GM18507 (cell line): ENCODE measurements at regions not wholly inside any gene's neighbourhood (a gene's known extent, or its start where the extent isn't known, plus 50 kb on each side); places are given as distances from the start of the nearest gene placed in this dataset.

Experiments
- DNase-seq: peaks from one replicate; pipeline ENCODE4 v3.0.0; 2011; ENCODE audit warnings: low read depth; ENCODE audit not compliant: insufficient read length; ENCODE audit errors: extremely low spot score
- FAIRE-seq: peaks from 2 replicates; lab custom pipeline; 2011; peaks lifted over from hg19 to GRCh38; lab: Jason Lieb, UNC

DNA sequence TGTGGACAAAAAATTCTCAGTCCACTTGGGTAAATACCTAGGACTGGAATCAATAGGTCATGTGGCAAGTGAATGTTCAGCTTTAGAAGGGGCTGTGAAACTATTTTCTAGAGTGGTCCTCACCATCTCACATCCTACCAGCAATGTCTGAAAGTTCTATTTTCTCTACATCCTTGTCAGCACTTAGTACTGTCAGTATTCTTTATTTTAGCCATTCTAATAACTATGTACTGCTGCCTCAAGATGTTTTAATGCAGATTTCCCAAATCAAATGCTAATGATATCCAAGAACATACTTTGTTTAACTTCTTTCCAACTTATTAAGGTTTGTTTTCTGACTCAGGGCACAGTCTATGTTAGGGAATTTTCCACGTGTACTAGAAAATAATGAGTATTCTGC, 317.0 kb downstream of the BRD1 start:
- DNase-seq (no peak), FAIRE-seq (no peak)

DNA sequence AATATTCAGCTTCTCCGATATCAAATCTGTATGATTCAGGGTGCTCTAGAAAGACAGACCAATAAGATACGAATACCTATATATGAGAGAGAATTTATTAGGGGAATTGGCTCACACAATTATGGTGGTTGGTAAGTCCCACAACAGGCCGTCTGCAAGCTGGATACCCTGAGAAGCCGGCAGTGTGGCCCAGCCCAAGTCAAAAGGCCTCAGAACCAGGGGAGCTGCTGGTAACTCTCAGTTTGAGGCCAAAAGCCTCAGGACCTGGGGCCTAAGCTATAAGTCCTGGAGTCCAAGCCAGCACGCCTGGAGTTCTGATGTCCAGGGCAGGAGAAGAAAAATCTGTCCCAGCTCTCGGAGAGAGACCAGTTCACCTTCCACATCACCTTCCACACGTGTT, 318.7 kb downstream of the BRD1 start:
- no peak for FAIRE-seq
- no peak for DNase-seq

DNA sequence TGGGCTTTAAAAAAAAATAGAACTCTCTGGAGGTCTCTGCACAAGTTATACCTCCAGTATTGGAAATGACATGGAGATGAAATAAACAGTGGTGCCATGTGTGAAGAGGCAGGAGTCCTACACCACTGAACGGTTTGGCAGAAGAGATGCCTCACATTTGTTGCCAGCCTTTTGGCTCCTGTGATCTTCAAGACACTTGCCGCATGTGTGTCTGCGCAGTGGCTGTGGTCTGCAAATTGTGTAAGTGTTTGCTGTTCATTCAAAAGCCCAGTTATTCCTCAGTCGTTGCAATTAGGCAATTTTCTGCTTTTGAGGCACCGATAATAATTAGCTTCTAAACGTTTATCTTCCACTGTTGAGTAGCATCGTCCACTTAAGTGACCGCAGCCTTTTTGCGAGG, 319.1 kb downstream of the BRD1 start:
- no peak for FAIRE-seq

DNA sequence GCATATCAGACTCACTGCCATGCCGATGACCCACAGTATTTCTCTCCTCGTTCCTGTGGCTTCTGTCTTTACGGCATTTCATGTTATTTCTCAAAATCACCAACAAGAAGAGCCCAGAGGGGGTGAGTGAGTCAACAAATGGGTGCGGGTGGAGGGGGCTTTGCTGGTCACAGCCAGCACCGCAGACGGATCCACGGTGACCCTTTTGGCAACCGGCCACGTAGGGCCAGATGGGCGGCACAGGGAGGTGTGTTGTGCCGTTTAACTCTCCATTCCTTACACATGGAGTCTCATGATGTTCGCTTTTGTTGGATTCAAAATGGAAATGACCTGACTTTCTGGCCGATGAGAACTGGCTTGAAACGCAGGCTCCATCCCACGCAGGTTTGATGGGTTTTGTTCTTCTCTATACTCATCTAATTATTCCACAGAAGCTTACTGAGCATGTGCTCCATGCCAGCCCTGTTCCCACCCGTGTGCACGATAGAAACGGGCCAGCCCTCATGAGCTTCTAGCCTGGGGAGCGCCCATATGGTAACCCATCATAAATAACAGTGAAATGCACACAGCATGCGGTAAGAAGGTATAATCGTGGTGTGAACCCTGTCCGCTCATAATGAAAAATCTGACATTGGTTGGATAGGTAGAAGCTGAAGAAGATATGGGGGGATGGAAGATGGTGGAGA, 319.9 kb downstream of the BRD1 start:
- no peak for DNase-seq
- FAIRE-seq: no peak

More for the DNA sequence above, 319.1 kb downstream of the BRD1 start:
- no peak for DNase-seq

DNA sequence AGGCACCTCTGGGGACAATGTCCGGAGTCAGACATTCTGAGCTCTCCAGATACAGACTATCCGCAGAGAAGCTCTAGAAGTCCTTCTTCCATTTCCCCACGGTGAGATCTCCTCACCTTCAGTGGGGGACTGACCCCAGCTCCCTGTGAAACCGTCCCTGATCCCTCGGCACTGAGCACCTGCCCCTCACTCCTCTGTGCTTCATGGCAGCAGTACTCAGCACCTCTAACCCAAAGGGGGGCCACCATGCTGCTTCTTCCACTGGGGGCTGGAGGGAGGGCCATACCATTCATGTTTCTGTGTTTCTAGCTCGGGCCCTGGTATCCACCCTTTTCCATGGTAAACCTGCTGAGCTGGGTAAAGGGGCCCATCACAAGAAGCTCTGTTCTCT, 321.7 kb downstream of the BRD1 start:
- DNase-seq: no peak
- FAIRE-seq: no peak

DNA sequence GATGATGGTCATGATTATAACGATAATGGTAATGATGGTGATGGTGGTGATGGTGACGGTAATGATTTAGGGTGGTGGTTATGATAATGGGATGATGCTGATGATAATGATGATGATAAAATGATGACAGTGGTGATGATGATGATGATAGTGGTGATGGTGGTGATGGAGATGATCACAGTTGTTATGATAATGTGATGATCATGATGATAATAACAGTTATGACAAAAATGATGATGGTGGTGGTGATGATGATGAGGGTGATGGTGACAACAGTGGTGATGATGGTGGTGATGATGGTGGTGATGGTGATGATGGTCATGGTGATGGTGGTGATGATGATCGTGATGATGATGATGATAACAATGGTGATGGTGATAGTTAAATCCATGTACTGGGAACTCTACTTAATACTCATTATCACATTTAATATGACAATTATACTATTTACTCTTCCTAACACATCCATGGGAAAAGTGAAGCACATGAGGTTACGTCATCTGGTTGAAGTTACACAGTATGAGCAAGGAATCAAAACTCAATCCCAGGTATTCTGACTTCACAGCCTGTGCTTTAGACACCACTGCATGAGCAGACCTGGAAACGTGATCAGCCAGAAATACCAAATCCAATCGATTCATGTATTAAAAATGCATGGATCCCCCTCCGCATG, 322.2 kb downstream of the BRD1 start:
- FAIRE-seq (no peak), DNase-seq (no peak)

DNA sequence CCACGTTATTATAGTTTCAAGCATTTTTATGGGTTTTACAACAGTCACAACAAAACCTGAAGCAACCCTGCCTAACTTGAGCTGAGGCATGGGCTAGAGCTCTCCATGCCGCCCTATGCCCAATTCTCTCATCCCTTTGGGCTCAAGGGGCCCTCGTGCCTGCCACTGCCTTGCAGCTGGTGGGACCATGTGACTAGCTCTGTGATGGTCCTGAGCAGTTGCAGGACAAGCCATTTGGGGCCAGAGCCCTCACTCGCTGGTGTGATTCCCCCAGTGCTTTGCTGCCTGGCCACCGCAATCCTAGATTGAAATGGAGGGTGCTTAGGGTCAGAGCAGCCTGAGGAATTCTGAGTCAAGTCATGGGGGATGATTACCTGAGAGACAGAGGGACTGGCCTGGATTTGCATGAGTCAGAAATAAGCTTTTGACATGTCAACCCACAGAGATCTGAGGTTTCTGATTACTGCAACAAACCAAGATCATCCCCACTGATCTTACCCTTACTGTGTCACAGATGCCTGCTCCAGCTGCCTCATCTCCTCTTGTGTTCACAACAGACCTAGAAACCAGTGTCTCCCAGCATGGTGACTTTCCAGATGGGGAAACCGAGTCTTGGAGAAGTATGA, 323.7 kb downstream of the BRD1 start:
- FAIRE-seq (peak; percentile 24), DNase-seq (no peak)

DNA sequence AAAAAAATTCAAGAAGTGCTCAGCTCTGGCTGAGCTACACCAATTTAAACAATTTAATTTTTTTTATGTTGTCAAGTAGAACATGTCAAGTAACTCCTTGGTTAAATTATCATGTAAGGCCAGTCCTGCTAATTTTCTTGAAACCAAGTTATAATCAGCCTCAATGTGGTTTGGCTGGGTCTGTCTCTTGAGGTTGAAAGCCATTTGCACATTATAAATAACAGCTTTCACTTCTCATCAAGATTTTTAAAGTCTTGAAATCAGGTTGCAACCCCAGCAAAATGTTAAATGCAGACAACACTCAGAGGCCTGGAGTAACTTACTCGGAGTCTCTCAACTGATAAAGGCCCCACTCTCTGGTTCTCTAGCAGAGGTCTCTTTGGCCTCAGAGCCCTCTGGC, 324.4 kb downstream of the BRD1 start:
- DNase-seq: no peak
- no peak for FAIRE-seq

DNA sequence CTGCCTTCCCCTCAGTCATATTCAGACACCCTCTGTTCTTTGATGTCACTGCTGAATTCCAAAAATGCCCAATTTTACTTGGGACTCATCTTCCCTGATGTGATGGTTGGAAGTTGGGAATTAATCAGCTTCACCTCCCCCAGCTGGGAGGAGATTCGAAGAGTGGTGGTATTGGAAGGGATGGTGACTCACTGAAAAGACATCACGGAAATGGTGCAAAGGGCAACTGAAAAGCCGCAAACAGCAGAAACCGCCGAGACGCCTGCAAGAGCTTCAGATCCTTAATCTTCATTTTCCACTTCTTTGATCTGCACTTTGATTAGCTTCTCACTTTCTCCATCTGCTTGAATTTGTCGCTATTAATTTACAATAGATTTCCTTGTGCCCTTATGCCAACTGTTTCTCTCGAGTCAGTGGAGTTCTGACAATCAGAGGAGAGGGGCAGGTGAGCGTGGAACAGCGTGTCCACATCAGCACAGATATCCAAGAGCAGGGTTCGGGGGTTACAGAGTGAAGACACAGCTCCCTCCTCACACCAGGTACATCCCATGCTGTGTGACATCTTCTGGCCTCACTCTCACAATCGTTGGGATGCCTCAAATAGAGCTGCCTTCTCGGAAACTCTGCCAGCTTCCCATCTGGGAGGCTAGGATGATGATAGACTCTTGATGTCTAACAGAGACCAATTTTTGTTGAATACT, 325.4 kb downstream of the BRD1 start:
- FAIRE-seq: no peak
- no peak for DNase-seq

DNA sequence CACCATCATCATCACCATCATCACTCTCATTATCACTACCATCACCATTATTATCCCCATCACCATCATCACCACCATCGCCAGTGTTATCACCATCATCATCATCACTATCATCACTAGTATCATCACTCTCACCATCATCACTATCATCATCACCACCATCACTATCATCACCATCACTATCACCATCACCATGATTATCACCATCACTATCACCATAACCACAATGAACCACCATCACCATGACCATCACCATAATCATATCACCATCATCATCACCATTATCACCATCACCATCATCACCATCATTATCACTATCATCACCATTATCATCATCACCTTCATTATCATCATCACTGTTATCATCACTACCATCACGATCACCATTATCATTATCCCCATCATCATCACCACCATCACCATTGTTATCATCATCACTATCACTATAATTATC, 326.7 kb downstream of the BRD1 start:
- DNase-seq (no peak), FAIRE-seq (no peak)

DNA sequence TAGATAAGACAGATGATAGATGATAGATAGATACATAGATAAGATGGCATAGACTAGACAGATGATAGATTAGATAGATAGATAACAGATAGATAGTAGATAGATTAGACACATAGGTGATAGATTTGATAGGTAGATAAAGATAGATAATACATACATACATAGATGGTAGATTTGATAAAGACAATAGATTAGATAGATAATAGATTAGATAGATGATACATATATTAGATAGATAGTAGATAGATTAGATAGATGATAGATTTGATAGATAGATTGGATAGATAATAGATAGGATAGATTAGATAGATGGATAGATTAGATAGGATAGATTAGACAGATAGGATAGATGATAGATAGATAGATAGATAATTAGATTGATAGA, 327.6 kb downstream of the BRD1 start:
- FAIRE-seq (no peak), DNase-seq (no peak)

DNA sequence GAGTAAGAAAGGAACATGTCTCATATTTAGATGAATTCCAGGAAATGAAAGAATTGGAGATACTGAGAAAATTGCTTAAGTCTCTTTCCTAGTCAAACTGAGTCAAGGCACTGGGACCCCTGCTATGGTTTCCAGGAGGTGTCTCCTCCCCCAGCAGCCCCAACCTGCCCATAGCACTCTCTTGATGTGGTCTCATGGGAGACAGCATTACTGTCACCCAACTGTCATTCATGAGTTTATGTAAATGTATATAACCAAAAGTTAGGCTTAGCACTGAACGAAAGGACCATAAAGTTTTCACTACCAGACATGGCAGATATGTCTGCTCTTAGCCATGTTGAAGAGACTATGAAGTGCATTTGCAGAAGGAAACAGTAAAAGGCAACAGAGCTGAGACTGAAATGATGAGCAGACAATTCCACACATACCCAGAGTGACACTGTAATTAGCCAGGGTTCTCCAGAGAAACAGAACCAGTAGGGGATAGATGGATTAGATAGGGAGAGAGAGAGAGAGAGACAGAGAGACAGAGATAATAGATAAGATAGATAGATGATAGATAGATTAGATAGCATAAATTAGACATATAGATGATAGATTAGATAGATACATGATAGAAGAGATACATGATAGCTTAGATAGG, 328.1 kb downstream of the BRD1 start:
- FAIRE-seq (no peak), DNase-seq (no peak)

DNA sequence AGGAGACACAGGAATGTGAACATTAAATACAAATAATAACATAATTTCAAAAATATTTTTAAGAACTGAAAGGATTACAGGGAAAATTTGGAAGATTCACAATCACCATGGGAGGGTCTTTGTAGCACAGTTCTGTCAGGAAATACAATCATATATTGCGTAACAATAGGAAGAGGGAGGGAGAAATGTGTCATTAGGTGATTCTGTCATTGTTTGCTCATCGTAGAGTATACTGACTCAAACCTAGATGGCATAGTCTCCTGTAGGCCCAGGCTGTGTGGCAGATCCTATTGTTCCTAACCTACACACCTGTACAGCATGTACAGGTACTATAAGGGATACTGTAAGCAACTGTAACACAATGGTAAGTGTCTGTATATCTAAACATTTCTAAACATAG, 330.4 kb downstream of the BRD1 start:
- DNase-seq: no peak

DNA sequence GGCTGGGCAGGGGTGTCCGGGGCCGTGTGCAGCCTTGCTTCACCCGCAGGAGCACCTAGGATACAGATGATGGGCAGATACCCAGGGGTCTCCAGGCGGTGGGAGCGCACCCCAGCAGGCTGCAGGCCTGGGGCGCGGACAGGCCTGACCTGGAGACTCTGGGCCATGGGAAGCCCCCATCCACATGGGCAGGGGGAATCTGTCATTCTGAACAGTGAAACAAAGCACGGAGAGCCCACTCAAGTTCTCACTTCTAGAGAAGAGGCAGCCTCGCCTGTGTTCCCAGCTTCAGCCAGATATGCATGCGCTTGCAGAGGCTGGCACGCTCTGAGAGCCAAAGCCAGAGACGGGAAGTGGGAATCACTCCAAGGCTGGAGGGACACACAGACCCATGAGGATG, 333.1 kb downstream of the BRD1 start:
- FAIRE-seq (no peak), DNase-seq (no peak)

More for the DNA sequence above, 330.4 kb downstream of the BRD1 start:
- no peak for FAIRE-seq

DNA sequence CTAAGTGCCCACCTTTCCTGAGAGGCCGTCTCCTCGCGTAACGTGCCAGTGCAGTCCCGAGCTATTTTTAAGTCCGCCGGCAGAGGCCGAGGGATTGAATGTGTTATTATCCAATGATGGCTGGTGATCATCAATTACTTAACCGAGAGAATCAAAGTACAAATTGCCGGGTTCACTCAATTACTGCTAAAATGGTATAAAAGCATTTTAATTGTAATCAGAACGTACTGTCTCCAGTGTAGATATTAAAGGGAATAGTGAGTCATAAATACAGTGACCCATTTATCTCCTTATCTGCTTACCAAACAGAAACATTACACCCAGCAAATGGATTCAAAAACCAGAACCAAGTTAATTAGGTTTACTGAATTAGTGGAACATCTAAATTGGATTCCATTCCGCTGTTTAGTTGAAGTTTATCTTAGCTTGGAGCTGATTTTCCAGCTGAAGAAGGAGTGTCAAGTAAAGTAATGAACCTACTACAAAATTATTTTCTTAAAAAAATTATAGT, 334.9 kb downstream of the BRD1 start:
- DNase-seq: no peak
- no peak for FAIRE-seq

DNA sequence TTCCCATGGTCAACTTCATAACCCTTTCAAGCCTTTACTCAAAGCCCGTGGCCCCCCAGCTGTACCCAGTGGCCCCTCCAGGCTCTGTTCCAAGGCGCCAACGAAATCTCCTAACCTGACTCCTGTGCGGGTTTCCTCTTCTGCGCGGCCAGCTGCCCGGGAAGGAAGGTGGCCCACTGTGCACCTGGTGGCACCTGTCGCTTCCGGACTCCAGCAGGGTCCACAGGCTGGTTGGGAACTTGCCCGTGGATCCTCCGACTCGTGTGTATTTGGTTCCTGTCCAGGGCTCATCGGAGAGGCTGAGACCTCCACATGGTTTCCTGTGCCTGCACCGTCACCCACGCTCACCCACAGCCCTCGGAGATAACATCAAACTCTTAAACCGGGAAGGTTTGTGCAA, 335.4 kb downstream of the BRD1 start:
- no peak for DNase-seq
- no peak for FAIRE-seq

DNA sequence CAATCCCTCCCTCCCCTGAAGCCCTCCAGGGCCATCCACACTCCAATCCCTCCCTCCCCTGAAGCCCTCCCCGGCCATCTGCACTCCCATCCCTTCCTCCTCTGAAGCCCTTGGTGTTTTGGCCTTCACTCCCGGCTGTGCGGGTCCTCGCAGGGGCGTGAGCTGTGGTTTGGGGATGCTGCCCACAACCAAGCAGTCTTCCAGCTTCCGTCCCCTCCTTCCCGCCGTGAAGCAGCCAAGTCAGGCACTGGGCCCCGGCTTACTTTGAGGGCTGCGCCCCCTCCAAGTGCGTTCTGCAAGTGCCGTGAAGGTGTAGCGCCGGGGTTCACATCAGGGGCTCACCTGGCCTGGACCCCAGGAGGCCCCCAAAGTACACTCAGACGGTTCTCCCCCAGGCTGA, 335.9 kb downstream of the BRD1 start:
- DNase-seq (no peak), FAIRE-seq (no peak)

DNA sequence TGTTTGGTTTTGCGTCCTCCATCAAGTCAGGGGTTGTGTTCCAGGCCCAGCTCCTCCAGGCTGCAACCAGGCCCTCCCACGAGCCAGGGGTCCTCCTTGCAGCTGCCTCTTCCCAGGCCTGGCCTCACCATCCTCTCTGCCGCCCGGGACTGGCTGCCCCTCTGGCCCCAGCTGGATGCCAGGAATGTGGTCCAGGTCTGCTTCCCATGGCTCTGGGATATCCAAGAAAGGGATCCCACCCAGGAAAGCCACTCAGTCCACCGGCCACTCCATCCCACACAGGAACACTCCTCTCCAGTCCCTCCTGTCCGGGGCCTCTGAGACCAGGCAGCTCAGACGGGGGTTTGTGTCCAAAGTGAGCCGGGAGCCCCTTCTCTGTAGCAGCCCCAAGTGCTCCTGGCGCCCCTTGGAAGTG, 336.4 kb downstream of the BRD1 start:
- FAIRE-seq: no peak
- no peak for DNase-seq

DNA sequence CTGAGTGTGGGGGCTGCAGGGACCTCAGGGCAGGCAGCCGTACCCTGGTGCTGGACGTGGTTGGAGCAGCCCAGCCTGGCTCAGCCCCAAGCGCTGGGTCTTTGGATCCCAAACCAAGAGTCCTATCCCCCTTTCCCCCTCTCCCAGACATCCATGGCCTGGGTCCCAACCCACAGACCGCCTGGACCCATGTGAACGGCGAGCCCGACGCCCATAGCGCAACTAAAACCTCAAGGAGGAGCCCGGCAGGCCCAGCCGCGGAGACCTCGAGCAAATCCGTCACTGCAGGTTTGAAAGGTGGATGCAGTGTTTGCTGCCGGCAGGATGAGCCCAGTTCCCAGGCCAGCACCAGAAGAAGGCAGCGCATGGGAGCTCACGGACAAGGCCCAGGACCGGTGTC, 337.0 kb downstream of the BRD1 start:
- FAIRE-seq (no peak), DNase-seq (no peak)

DNA sequence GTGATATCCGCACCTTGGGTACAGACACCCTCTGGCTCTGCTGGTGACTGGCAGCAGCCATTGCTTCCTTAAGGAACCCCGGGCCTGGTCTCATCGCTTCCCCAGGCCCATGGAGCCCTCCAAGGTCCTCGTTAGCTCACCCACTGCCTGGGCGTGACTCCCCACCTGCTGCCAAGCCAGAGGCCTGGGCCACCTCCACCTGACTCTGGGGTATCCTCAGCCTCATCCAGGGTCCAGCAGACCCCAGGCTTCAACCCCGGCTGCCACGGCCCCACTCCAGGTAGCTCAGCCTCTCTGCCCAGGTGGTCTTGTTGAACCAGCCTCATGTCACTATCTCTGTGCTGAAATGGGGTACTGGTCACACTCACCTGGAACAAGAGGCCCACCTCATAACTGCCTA, 337.9 kb downstream of the BRD1 start:
- FAIRE-seq (no peak), DNase-seq (no peak)
